Anterior cingulate cortex (tissue), 58 donors: ENCODE measurements at regions not wholly inside any gene's neighbourhood (a gene's known extent, or its start where the extent isn't known, plus 50 kb on each side); places are given as distances from the start of the nearest gene placed in this dataset.
"Not testable (repeated sequence)": the region's sequence is repeated elsewhere in the genome, so short reads cannot be mapped to it uniquely, and the experiment has no call there.

ENCODE experiments used
- DNase-seq, 58 donors: peaks; one replicate each; lab custom pipeline; 2025; lab: John Stamatoyannopoulos, UW

DNA sequence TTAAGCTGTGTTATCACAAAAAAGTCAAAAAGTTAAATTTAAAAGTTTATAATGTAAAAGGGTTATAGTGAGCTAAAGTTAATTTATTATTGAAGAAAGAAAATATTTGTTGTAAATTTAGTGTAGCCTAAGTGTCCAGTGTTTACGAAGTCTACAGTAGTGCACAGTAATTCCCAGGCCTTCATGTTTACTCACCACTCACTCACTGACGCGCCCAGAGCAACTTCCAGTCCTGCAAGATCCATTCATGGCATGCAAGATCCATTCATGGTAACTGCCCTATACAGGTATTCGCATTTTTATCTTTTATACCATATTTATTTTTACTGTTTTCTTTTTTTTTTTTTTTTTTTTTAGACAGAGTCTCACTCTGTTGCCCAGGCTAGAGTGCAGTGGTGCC is 69.5 kb downstream of the TPRA1 start:
- DNase-seq: no peak

DNA sequence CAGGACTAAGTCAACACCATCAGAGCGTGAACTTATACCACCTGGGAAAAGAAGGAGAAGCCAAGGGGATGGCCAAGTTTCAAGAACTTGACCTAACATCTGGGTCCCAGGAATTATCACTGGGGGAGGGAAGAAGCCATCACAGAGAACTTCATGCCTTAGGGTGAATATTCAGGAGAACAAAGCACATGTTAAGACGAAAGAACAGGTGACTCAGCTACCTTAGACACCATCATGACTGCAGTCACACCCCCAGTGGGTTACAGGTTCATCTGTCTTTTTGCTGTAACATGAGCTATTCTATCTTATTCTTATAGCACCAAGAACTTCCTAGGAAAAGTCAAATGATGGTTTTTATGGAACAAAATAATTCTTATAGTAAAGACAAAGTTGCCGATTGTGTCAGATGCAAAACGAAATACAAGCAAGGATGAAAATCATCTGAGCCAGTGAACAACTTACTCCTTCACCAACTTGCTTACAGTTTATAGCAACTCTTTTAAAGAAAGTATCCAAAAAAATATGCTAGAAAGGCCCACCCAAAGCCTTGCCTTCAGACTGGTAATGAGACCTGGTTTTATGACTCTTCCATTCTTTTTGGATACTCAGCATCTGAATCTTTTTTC is 72.0 kb downstream of the TPRA1 start:
- DNase-seq: no peak

DNA sequence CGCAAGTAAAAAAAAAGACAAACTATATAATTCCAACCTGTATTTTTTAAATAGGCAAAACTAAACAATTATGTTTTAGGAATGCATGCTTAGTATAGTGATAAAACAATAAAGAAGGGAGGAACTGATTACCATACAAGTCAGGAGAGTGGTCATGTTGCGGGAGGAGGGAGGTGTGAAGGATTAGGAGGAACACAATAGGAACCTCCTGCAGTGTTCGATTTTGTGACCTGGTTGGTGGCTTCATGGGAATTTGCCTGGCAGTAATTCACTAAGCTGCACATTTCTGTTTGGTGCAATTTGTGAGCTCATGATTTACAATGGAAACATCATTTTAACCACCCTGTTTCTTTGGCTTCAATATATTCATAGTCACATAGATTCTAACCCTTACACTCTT is 78.3 kb downstream of the TPRA1 start:
- no peak for DNase-seq

DNA sequence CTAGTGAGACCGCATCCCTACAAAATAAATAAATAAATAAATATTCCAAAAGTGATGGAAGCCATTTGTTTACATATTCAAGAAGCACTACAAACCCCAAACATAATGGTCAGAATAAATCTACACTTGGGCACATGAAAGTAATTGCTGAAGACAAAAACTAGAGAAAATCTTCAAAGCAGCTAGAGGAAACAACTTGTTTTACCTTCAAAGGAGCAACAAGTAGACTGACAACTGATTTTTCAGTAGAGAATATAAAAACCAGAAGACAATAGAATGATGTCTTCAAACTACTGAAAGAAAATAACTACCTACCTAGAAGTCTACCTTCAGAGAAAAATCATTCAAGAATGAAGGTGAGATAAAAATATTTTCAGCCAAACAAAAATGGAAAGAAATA is 89.4 kb downstream of the TPRA1 start:
- DNase-seq: no peak

DNA sequence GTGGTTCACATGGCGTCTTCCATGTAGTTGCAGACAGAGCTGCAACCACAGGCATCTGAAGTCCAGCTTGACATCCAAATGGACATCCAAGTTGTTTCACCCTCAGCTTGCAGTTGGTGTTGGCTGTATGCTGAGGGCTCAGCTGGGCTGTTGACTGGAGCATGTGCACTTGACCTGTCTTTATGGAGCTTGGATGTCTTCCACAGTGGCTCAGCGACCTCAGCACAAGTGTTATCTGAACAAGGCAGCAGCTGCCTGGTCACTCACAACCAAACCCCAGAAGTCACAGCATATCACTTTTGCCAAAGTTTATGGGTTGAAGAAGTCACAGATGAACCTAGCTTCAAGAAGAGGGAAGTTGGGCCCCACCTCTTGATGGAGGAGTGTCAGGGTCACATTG is 92.9 kb downstream of the TPRA1 start:
- no peak for DNase-seq

DNA sequence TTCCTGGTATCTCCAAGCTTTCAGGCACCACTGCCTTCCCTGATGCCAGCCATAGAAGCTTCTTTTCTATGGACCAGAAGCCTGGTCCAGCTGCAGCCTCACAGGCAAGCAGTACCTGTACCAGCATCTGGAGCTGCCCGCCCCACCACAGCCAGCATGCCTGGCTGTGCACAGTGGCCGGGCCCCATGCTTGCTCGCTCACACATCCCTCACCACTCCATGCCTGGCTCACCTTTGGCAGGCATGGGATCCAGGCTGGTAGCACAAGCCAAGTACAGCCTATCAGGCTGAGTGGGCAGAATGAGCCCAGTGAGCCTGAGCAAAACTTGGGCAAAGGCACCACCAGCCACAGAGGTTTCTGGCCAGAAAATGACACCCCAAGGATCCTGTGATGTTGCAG is 93.4 kb downstream of the TPRA1 start:
- no peak for DNase-seq

DNA sequence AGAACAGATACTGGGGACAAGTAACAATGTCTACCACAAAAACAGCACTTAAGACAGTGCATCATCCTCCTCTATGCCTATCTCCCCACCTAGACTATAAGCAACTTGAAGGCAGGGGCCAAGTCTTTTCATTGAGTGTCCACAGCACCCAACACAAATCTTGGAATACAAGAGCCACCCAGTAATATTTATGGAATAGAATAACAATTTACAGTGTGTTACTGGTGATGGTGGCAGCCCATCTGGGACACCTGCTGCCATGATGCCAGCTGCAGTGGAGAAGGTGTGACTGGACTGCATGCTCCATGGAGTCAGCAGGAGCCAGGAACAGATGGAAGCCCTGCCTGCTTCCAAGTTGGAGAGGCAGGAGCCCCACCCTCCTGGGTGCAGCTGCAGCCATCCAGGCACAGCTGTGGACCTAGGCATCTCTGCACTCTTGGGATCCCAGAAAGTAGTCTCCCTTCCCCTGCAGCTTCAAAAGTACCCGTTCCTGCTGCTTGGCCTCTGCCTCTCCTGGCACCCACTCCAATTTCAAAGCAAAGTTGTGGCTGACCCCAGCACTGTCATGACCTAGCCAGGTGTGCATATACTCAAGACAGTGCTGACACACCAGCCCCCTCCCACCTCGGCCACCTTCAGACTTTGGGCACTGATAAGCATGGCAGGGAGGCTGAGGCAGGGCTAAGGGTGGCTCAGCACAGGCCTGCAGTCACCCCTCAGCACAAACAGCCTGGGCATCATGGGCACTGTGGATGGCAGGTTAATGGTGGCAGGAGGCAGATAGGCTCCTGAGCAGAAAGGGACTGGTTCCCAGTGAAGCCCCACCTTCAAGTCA is 94.5 kb downstream of the TPRA1 start:
- DNase-seq: no peak

DNA sequence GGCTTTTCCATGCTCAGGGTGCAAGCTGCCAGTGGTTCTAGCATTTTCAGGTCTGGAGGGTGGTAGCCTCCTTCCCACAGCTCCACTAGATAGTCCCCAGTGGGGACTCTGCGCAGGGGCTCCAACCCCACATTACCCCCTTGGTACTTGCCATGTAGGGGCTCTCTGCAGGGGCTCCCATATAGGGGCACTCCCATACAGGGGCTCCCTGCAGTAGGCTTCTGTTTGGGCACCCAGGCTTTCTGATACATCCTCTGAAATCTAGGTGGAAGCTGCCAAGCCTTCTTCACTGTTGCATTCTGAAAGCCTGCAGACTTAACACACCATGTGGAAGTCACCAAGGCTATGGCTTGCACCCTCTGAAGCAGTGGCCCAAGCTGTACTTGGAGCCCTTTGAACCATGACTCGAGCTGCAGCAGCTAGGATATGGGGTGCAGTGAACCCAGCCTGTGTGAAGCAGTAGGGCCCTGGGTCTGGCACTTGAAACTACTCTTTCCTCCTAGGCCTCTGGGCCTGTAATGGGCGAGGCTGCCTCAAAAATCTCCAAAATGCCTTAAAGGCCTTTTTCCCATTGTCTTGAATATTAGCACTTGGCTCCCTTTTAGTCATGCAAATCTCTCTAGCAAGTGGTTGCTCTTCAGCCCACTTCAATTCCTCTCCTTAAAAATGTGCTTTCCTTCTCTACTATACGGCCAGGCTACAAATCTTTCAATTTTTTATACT is 96.4 kb downstream of the TPRA1 start:
- no peak for DNase-seq

DNA sequence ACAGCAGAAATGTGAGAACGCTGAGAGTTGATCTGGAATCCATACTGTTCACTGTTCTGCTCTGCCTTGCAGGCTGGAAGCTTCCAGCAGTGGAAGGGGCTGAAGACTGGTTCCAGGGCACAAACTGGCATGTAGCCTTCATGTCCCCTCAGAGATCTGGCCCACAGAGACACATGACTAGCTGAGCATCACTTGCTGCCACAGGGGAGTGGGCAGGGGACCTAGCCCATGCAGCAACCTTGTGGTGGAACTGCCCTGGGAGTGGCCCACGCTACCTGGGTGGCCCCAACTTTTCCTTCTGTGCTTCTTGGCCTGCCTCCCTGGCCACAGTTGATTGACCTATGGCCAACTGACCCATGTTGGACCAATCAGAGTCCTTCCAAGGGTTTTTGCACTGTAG is 98.1 kb downstream of the TPRA1 start:
- DNase-seq: no peak

DNA sequence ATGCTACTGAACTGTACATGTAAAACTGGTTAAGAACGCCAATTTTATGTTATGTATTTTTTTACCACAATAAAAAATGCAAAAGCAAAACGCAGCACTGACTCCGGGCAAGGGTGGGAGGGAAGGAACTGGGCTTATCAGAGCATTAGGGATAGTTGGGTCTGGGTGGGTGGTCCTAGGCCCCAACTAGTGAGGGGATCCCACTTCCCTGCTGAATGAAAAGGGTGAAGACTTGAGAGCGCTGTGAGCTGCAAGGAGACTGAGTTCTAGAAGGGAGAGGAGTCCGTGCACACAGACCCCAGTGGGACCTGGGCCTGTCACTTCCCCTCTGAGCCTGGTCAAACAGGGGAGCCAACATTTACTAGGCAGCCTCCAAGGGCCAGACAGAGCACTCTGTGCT is 98.6 kb downstream of the TPRA1 start:
- no peak for DNase-seq

DNA sequence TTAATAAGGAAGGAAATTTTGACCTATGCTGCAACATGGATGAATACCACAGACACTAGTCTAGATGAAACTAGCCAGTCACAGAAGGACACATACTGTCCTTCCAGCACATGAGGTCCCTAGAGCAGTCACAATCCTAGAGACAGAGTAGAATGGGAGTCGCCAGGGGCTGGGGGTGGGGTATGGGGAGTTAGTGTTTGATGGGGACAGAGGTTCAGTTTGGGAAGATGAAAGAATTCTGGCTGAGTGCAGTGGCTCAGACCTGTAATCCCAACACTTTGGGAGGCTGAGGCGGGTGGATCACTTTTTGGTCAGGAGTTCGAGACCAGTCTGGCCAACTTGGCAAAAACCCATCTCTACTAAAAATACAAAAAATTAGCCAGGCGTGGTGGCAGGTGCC is 99.2 kb downstream of the TPRA1 start:
- no peak for DNase-seq

DNA sequence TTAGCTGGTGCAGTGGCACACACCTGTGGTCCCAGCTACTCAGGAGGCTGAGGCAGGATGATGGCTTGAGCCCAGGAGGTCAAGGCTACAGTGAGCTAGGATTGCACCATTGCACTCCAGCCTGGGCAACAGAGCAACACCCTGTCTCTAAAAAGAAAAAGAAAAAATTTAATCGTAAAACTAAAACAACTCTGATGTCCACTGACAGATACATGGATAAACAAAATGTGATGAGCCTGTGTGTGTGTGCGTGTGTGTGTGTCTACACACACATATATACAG is 99.6 kb downstream of the TPRA1 start:
- not testable (repeated sequence) for DNase-seq

DNA sequence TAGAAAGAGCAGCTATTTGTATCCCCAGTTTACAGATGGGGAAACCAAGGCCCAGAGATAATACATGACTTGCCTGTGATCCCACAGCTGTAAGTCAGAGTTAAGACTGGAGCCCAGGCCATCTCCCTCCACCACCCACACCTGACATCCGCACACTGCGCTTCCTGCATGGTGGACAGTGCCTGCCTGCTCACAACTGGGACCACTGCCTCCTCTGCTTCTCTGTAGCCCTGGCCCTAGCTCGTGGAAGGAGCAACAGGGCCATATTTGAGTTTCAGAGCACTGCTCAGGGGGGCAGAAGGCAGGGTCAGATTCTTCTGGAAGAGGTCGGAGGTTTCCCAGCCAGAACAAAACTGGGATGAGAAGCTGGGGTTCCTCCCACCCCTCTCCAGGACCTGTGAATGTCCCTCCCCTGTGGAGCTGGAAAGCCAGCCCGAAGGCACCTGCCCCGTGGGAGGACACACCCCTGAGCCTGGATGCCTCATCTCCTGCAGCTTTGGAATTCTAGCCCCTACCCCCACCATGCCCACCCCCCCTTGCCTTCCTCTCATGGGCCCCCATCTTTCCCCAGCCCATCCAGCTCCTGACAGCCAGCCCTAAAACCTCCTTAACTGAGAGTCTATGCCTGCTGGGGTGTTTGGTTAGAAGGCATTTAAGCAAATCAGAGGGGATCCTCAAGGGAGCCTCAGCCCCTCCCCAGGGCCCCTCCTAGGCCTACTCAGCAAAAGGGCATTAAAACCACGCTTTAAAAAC is 100.1 kb downstream of the TPRA1 start:
- DNase-seq: no peak

DNA sequence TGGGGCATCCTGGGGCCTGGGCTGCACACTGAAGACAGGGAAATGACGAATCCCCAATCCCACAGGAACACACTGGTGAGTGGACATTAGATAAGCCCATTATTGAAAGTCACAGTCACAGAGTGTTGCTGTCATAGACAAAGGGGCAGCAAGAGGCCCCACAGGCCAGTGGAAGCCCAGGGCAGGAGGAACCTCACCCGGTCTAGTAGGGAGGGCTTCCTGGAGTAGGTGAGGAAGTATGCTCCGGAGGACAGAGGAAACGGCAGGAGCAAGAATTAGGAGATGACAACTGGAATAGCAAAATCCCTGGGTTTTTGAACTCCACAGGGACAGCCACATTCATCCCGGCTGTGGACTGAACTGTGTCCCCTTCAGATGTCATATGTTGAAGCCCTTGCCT is 101.2 kb downstream of the TPRA1 start:
- no peak for DNase-seq

DNA sequence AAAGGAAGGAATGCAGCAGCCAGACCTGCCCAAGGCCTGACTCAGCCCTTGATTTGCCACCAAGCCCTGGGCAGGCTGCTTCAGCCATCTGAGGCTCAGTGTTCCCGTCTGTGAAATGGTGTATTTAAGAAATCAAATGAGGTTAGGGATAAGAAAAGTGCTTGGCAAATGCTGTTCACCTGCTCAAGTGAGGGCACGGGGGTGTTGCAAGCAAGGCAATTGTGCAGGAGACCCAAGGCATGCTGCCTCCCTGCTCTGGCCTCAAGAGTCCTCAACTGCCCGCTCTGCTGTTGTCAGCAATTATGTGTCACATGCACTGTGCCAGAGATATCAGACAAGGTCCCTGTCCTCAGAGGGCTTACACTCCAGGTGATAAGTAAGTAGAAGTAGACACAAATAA is 101.8 kb downstream of the TPRA1 start:
- DNase-seq: no peak

DNA sequence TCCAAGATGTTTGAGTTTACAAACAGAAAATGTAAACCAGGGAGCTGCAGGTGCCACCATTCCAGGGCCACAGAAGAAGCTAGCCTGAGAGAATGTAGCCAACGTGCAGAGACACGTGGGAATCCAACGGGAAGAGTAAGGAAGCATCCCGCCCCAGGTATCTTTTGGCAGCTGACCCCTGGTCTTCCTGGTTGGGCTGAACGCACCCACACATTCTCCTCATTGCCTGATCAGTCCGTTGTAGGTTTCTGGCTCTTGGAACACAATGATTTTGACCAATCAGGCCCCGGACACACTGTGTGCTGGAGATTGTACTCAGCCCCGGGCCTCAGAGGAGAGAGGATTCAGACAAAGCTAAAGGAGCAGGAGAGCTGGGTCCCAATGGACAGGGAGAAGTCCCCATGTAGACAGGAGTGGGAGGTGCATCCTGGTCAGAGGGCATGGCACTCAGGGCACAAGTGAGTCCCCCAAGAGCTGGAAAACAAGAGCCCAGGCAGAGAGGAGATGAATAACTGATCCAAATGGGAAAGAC is 102.3 kb downstream of the TPRA1 start:
- DNase-seq: no peak

DNA sequence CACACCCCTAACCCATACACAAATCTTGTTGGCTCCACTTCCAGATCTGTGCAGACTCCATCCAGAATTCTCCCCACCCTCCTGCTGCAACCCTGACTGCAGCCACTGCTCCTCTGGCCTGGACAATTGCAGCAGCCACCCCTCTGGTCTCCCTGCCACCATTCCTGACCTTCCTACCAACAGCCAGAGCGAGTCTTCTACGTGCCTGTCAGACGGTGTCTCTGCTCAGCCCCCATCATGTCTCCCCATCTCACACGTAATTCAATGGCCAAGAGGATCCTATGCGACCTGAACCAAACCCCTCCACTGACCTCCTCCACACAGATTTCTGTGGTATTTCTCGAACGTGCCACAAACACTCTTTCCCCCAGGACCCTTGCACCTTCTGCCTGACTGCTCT is 103.3 kb downstream of the TPRA1 start:
- DNase-seq: no peak

DNA sequence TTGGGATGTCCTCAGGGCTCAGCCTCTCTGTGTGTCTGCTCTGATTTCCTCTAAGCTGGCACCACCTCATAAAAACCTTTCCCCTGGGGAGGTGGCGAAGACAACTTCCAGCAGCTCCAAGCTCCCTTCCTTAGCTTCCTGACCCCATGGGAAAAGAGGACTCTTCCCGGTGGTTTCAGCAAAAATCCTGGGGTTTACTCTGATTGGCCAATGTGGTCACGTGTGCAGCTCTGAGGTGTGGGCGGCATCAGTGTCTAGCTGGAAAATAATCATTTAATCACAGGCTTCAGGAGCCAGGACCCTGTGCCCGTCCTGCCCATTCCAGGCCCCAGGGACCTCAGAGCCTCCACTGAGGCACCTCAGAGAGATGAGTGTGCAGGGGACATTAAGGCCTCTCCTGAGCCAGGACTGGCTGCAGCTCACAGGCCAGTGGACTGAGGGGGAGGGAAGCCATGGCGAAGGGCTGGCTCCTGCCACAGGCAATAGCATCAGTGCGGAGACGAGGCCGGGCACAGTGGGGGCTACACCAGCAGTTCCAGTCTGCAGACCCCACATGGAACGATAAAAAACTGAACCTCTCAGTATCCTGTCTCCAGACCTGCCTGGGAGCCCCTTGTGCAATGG is 104.1 kb downstream of the TPRA1 start:
- no peak for DNase-seq

DNA sequence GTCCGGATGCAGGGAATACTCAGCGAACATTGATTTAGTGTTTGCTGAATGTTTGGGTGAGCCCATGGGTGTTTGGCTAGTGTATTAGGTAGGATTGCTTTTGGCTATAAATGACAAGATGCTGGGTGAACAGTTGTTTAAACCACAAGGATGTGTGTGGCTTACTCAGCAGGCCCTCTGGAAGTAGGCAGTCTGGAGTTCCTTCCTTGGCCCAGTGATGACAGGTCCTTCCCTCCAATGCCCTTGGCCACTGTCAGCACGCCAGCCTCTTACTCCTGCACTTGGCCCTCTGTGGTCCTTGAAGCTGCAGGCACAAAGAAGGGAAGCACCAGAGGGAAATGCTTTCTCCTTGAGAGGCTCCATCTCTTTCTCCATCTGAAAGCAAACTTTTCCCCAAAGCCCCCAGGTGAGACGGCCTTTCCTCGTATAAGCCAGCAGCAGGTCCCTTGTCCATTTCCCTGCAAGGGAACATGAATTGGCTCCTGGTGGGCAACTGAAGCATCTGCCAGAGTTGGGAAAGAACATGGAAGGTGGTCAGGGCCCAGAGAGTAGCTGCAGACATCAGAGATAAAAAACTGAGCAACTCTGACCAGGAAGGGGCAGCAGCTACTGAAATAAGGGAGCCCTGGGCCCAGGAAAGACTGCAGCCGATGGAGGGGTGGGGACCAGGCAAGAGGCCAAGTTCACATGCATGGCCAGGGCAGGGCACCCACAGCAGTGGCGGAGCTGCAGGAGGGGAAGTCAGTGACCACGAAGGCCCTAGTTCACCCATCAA is 105.0 kb downstream of the TPRA1 start:
- DNase-seq: no peak
